ENCODE measurements at regions not wholly inside any gene's neighbourhood (a gene's known extent, or its start where the extent isn't known, plus 50 kb on each side); places are given as distances from the start of the nearest gene placed in this dataset.

DNA sequence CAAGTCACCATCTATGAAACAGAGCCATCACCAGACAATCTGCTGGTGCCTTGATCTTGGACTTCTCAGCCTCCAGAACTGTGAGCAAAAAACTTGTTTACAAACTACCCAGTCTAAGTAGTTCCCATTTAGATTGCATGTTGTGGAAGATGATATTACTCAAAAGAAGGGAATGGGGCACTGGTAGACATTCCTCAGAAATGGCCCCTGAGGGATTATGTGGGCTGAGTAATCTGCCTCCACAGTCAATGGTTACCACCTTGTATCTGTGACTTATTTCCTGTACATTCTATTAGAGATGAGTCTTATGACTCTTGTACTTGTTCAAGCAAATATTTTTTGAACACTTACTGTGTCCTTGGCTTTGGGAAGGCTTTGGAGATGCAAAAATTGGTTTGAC is 160.4 kb downstream of the NUP35 start:
- DNase-seq (ENCODE audit: low read depth), result peak; percentile 29

DNA sequence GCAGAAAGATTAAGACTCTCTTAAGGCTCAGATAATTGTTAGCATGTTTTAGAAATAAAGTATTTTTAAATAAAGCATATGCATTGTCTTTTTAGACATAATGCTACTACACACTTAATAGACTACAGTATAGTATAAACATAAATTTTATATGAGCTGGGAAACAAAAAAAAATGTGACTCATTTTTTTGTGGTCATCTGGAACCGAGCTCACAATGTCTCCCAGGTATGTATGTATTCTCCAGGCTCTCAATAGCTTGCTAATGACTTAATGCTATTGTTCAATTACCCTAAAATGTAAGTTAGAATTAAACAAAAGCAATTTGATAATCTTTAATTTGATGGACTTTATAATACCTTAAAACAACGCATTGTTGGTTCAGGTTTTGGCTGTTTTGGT is 167.2 kb downstream of the NUP35 start:
- DNase-seq (ENCODE audit: low read depth), result no peak

- no peak for DNase-seq (ENCODE audit: low read depth)
Observed at GRCh38 chr2:183292028-183292427, 167.8 kb downstream of the NUP35 start.

GRCh38 chr2:183339311-183339710 is 215.1 kb downstream of the NUP35 start:
- DNase-seq (ENCODE audit: low read depth), result no peak

DNA sequence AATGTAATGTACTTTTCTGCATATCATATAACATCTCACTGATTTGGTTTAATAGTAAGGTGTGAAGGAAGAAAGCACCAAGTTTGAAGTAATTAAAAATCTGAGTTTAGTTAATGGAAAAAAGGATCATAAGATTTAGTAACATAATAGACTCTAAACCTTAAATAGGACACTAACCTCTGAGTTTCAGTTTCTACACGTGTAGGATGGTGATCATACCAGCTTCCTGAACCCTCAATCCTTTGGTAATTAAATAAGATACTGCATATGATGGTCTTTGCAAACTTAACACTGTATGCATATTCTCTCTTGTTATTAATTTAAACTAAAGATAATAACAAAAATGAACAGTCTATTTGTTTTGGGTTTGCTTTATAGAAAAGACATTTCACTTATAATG is 216.8 kb downstream of the NUP35 start:
- no peak for DNase-seq (ENCODE audit: low read depth)

DNA sequence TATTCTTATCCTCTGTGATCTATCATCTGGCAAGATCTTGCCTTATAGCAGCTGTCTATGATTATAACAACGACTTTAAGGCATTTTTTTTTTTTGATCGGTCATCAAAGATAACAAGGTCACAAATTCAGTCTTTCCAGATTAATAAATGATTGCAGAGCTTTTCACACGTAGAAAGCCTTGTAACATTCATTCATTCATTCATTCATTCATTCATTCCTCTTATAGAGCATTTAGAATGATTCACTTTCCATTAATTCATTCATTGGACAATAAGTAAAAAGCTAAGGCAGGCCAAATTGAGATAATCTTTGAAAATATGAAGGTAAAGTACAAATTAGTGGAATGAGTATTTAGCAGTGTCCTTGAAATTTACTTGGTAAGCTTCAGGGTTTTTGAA is 223.7 kb downstream of the NUP35 start:
- no peak for DNase-seq (ENCODE audit: low read depth)

DNA sequence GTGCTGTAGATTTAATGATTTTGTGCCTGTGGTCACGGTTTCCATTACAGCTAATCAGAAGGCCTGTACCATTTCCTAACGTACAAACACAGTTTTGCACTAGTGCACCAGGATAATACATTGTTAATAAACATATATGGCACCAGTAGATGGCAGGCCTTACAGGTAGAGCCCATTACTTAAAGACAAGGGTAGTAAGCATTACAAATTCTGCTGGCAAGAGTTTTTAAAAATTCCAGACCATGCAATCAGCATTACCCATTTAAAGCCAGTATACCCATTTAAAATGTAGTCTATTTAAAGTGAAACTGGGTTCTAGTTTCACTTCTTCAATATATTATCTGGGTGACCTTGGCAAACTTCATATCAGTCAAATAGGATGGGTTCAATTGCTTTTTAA is 224.2 kb downstream of the NUP35 start:
- DNase-seq (ENCODE audit: low read depth), result no peak

- DNase-seq (ENCODE audit: low read depth), result no peak
Observed at GRCh38 chr2:183349091-183349490, 224.8 kb downstream of the NUP35 start.

GRCh38 chr2:183359867-183360266 is 235.6 kb downstream of the NUP35 start:
- no peak for DNase-seq (ENCODE audit: low read depth)

GRCh38 chr2:183371545-183371944 is 247.3 kb downstream of the NUP35 start:
- DNase-seq (ENCODE audit: low read depth), result no peak

DNA sequence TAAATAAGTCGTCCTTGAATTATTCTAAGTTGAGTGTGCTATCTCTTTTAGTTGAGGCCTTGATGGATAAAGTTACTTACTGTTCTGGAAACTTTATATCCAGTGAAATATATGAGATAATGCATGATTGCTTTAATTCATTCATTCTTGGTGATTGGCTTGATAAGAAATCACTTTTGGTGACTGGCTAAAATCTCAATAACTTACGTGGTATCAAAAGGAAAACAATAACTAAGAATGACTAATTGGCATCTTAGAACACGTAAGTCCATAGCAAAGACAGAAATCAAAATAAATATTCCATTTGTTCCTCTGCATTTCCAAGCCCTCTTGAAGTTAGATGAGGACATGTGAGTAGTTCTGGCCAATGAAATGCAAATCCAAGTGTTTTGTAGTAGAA is 251.6 kb downstream of the NUP35 start:
- DNase-seq (ENCODE audit: low read depth), result no peak

DNA sequence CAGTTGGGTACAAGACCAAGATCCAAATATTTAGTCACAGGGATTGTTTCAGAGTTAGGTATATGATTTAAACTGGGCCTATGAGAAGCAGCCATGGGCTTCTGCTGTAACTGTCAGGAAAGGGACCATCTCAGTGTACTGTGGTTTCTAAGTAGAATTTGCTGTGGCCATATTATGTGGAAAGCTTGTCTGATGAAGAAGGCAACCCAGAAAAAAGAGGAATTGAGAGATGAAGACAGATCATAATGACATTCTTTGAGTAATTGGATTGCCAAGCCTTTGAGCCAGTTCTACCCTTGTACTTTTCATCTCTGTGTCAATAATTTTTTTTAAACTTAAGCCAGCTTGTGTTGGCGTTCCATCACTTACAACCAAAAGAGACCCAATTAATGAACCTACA is 259.6 kb downstream of the NUP35 start:
- no peak for DNase-seq (ENCODE audit: low read depth)

DNA sequence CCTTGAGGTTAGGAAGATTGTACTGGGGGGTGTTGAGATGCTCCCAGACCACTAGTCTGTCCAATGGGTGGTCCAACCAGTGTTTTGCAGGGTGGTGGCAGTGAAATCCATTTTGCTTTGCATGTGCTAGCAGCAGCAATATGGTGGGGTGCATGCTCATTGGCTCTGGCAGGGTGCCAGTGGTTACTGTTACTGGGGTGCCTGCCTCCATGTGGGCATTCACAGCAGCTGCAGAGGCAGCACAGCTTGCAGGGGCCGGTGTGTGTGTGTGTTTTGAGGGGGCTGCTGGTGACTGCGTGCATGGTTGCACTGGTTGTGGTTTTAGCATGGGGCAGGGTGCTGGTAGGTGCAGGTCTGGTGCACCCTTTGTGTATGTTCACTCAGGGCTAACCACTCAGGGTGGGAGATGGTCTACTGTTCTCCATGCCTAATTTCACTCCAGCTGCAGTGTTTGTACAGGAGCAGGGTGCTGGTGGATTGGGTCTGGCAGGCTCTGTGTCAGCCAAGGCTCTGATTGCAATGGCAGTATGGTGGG is 265.4 kb downstream of the NUP35 start:
- no peak for DNase-seq (ENCODE audit: low read depth)

DNA sequence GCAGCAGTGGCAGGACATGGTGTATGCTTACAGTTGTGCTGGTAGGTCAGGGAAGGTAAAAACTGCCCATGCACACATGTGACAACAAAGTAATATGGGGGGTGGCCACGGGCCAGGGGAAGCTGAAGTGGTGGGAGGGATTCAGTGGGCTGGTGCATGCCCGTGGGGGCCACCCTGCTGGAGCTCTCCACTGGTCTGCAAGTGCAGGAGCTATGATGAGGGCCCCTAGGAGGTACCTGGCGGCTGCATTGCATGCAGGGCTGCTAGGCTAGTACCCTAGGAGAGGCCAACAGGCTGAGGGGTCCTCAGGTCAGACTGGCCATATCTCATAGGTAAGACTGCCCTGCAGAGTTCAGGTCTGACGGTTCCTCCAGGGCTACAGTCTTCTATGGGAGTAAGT is 265.9 kb downstream of the NUP35 start:
- no peak for DNase-seq (ENCODE audit: low read depth)

- no peak for DNase-seq (ENCODE audit: low read depth)
Observed at GRCh38 chr2:183404392-183404791, 280.1 kb downstream of the NUP35 start.

DNA sequence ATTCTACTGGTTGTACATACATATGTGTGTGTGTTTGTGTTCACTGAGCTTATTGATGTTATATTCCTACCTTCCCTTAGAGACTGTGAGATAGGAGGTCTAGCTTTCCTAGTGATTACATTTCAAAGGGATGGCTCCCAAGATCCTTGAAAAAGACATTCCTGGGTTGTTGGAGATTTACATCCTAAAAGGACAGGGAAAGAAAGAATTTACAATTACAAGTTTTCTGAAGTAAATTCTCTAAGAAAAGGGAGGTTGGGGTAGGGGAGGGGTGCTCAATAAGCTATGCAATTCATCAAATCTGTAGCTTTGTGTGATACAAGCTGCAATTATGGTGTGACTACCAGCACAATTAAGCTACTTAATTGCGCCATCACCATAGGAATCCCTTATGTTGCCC is 284.3 kb downstream of the NUP35 start:
- no peak for DNase-seq (ENCODE audit: low read depth)

DNA sequence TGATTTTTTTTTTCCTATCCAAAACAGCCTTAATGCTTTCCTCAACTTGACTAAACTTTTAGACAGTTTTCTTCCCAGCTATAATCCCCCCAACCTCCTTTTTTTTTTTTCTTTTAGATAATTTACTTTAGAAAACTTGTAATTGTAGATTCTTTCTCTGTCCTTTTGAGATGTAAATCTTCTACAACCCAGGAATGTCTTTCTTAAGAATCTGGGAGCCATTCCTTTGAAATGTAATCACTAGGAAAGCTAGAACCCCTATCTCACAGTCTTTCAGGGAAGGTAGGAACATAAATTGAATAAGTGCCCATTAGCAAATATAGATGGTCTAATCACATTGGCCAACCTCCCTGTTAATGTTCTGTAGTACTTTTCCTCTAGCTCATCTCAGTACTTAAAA is 285.4 kb downstream of the NUP35 start:
- no peak for DNase-seq (ENCODE audit: low read depth)

- DNase-seq (ENCODE audit: low read depth), result no peak
Observed at GRCh38 chr2:183416753-183417152, 292.5 kb downstream of the NUP35 start.

- DNase-seq (ENCODE audit: low read depth), result no peak
Observed at GRCh38 chr2:183426825-183427224, 302.6 kb downstream of the NUP35 start.

DNA sequence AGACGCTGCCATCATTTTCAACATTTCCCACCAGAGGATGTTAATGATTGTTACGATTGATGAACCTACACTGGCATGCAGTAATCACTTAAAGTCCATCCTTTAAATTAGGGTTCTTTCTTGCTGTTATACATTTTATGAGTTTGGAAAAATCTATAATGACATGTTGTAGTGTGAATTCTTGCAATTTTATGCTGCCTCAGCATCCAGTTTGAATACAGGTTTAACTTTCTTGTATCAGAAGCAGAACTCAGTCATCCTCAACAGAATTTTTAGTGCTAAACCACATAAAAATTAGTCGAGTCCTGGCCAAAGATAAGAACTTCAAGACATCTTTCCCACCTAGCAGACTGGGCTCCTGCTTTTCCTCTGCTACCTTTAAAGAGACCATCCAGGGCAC is 303.3 kb downstream of the NUP35 start:
- no peak for DNase-seq (ENCODE audit: low read depth)

- no peak for DNase-seq (ENCODE audit: low read depth)
Observed at GRCh38 chr2:183428881-183429280, 304.6 kb downstream of the NUP35 start.

DNA sequence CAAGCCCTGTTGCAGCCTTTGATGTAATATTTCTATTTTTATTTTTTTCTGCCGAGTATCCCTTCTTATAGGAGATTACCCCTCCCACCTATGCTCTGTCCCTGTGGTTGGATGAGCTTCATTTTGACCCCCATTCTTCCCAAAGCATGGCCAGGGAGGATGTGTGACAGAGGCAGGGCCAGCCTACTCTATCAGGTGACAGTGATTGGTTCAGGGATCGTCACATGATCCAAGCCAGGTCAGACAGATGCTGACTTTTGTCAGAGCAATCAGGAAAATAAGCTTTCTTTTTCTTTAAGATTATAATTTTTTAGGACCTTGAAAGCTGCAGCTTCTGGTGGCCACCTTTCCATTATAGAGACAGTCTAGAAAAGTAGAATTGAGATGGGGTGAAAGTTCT is 314.3 kb downstream of the NUP35 start:
- no peak for DNase-seq (ENCODE audit: low read depth)

- DNase-seq (ENCODE audit: low read depth), result no peak
Observed at GRCh38 chr2:183455056-183455455, 330.8 kb downstream of the NUP35 start.

DNA sequence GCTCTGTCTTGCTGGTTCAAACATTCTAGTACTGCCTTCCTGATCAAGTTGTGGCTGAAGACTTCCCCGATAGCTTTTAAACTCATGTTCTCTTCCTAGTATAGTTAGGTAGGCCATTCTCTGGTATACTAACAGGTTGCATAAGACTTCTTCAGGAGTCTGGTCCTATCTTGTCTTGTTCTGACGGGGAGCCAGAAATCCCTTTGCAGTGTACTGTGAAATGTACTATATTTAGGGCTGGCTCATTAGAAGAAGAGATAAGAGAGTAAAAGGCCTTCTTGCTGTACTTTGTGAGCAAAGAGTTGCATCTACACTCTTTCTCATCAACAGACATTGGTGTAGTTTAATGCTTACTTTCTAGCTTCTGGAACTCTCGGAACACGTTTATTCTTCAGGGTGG is 331.9 kb downstream of the NUP35 start:
- no peak for DNase-seq (ENCODE audit: low read depth)

DNA sequence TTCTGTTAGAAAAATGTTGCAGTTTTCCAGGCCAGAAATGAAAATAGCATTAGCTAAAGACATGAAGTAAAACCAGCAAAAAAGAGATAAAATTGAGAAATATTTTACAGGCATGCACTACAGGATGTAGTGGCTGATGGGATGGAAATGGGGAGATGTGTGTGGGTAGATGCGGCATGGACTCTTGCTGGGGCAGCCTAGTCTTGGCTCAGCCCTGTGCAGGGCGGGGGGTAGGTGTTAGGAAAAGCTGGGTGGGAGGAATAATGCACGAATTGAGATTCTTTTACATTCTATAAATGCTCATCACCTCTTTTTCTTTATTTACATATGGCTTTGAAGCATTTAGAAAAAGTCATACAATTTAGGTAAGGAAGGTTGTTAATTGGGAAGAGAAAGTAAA is 334.2 kb downstream of the NUP35 start:
- DNase-seq (ENCODE audit: low read depth), result no peak

Data from Daoy (cell line).